Stomach (tissue), 8 donors: ENCODE measurements at regions not wholly inside any gene's neighbourhood (a gene's known extent, or its start where the extent isn't known, plus 50 kb on each side); places are given as distances from the start of the nearest gene placed in this dataset.
A peak's percentile ranks its signal among the peaks of the same experiment; 100 is the strongest.

Source experiments
- DNase-seq, 2 donors: peaks; one replicate each; pipeline versions ENCODE4 v3.0.0 to v3.0.0-alpha.2; 2013 to 2019
- H3K27ac ChIP-seq, 5 donors: fragments of 200-600 bp in 4 of 5; sonication (generic) in 4 of 5; one replicate each; pipeline ENCODE4 v1.5.1; 2013 to 2019; ENCODE audit warnings: mild to moderate bottlenecking in 1 of 5, moderate library complexity in 1 of 5
- H3K27me3 ChIP-seq, 3 donors: fragments of 200-600 bp; sonication (generic); one replicate each; pipeline ENCODE4 v1.5.1; 2017 to 2019; ENCODE audit warnings: mixed run types in 1 of 3
- H3K36me3 ChIP-seq, 4 donors: fragments of 200-600 bp; sonication (generic); 1 replicate in 3 of 4; 2 replicates in 1 of 4; pipeline ENCODE4 v1.5.1; 2016 to 2019
- H3K4me1 ChIP-seq, 4 donors: fragments of 200-600 bp; sonication (generic); one replicate each; pipeline ENCODE4 v1.5.1; 2016 to 2019
- H3K4me3 ChIP-seq, 4 donors: fragments of 200-600 bp; sonication (generic) in 3 of 4; one replicate each; pipeline ENCODE4 v1.5.1; 2016 to 2019; ENCODE audit warnings: mild to moderate bottlenecking in 1 of 4
- H3K9me3 ChIP-seq, 4 donors: fragments of 200-600 bp; sonication (generic); one replicate each; pipeline ENCODE4 v1.5.1; 2016 to 2019
- CTCF ChIP-seq, 7 experiments: fragments of 450-650 bp in 4 of 7; fragments of 200-600 bp in 3 of 7; sonication (generic) in 3 of 7; IDR thresholded peaks; one replicate each; pipeline ENCODE4 v1.5.1; 2016 to 2019; ENCODE audit warnings: antibody characterized with exemption in 7 of 7, control low read depth in 2 of 7, mild to moderate bottlenecking in 1 of 7
- EP300 ChIP-seq: sonication (generic); formaldehyde crosslinking; IDR thresholded peaks from one replicate; pipeline ENCODE4 v1.6.1; 2017; ENCODE audit warnings: antibody characterized with exemption
- POLR2A ChIP-seq, 4 donors: fragments of 450-650 bp; IDR thresholded peaks; one replicate each; pipeline ENCODE4 v1.6.1; 2016; ENCODE audit warnings: antibody characterized with exemption in 4 of 4, control low read depth in 2 of 4, mild to moderate bottlenecking in 1 of 4, moderate library complexity in 1 of 4
- POLR2AphosphoS5 ChIP-seq, 3 donors: sonication (generic); formaldehyde crosslinking; IDR thresholded peaks; one replicate each; pipeline ENCODE4 v1.6.1; 2016; ENCODE audit warnings: antibody characterized with exemption in 3 of 3
- WGBS, 5 donors: extraction: QIAGEN DNeasy Blood & Tissue Kit in 3 of 5; methylation state at CpG; one replicate each; pipeline versions ENCODE4 v1.1.5 to v1.1.7; 2013 to 2018; 5-methylcytosine and 5-hydroxymethylcytosine counted together
- intact Hi-C: fragments of 100-400 bp; cut with DNase I; formaldehyde crosslinking; loops from one replicate; pipeline ENCODE4 v1.15.1; 2023; ENCODE audit warnings: low total_unique reads
- donor health status: healthy with polysubstance abuse.
- donor health status: Bipolar disorder and iron deficiency.
- donor health status: healthy.

GRCh38 chr11:19436932-19437331, 196.2 kb upstream of the E2F8 start:
- DNase-seq, result no peak
- intact Hi-C loops, result no loop called here
- peaks cover 5 to 33% (median 8%) of the 10 kb centered on the region in 4 donors for H3K4me1 ChIP-seq
- no peak overlapping the region for H3K4me3 ChIP-seq
- H3K36me3 ChIP-seq, result no peaks in the 10 kb centered on the region
- no peaks in the 10 kb centered on the region for H3K9me3 ChIP-seq
- H3K27ac ChIP-seq, result no peak overlapping the region
- H3K27me3 ChIP-seq, result no peaks in the 10 kb centered on the region
- TF ChIP-seq POLR2AphosphoS5 (IDR thresholded peaks at IDR 0.05), result no peak

GRCh38 chr11:19435306-19435989, 194.7 kb upstream of the E2F8 start:
- Histone ChIP-seq H3K36me3 (no peaks in the 10 kb centered on the region), H3K4me1 (peaks cover 3 to 35% (median 16%) of the 10 kb centered on the region in 4 donors), H3K9me3 (no peaks in the 10 kb centered on the region), H3K27ac (no peak overlapping the region), H3K4me3 (no peak overlapping the region), H3K27me3 (no peaks in the 10 kb centered on the region)
- intact Hi-C loops, result no loop called here
- no peak for DNase-seq
- no peak for TF ChIP-seq POLR2AphosphoS5 (IDR thresholded peaks at IDR 0.05)
- TF ChIP-seq POLR2A (IDR thresholded peaks at IDR 0.05), result no peak
- no peak for TF ChIP-seq CTCF (IDR thresholded peaks at IDR 0.05)
- TF ChIP-seq EP300, result no peak
- WGBS, 5 donors, result 85 to 94% (median 89%) methylated on average over 5 of the region's 5 CpGs

GRCh38 chr11:19433791-19434190, 193.0 kb upstream of the E2F8 start:
- Histone ChIP-seq H3K4me3 (no peak overlapping the region), H3K27ac (peak overlapping the region in 1 of 5 donors; percentile 52), H3K9me3 (no peaks in the 10 kb centered on the region), H3K36me3 (no peaks in the 10 kb centered on the region), H3K27me3 (no peaks in the 10 kb centered on the region), H3K4me1 (peaks cover 13 to 51% (median 28%) of the 10 kb centered on the region in 4 donors)
- 60 to 90% (median 81%) methylated on average over 1 of the region's 1 CpG for WGBS, 5 donors
- TF ChIP-seq POLR2A (IDR thresholded peaks at IDR 0.05) (no peak), EP300 (no peak), POLR2AphosphoS5 (IDR thresholded peaks at IDR 0.05) (no peak), CTCF (IDR thresholded peaks at IDR 0.05) (no peak)
- DNase-seq, result no peak
- intact Hi-C loops, result no loop called here

GRCh38 chr11:19433367-19433766, 192.6 kb upstream of the E2F8 start:
- WGBS, 5 donors, result 82 to 93% (median 88%) methylated on average over 2 of the region's 2 CpGs
- no peak for DNase-seq
- Histone ChIP-seq H3K36me3 (no peaks in the 10 kb centered on the region), H3K4me1 (peaks cover 13 to 56% (median 28%) of the 10 kb centered on the region in 4 donors), H3K4me3 (no peak overlapping the region), H3K9me3 (no peaks in the 10 kb centered on the region), H3K27ac (peak overlapping the region in 2 of 5 donors; percentile 28 to 52), H3K27me3 (no peaks in the 10 kb centered on the region)
- TF ChIP-seq POLR2AphosphoS5 (IDR thresholded peaks at IDR 0.05) (no peak), EP300 (no peak), CTCF (IDR thresholded peaks at IDR 0.05) (no peak), POLR2A (IDR thresholded peaks at IDR 0.05) (no peak)
- intact Hi-C loops, result no loop called here

GRCh38 chr11:19432370-19433061, 191.8 kb upstream of the E2F8 start:
- TF ChIP-seq POLR2AphosphoS5 (IDR thresholded peaks at IDR 0.05) (no peak), EP300 (no peak), CTCF (IDR thresholded peaks at IDR 0.05) (no peak), POLR2A (IDR thresholded peaks at IDR 0.05) (no peak)
- Histone ChIP-seq H3K27me3 (no peaks in the 10 kb centered on the region), H3K9me3 (no peaks in the 10 kb centered on the region), H3K36me3 (no peaks in the 10 kb centered on the region), H3K4me3 (no peak overlapping the region), H3K27ac (peak overlapping the region in 3 of 5 donors; percentile 19 to 52 (median 28)), H3K4me1 (peaks cover 13 to 56% (median 31%) of the 10 kb centered on the region in 4 donors)
- WGBS, 5 donors, result 28 to 37% (median 36%) methylated on average over 3 of the region's 3 CpGs
- intact Hi-C loops, result no loop called here
- no peak for DNase-seq
